ENCODE measurements at regions not wholly inside any gene's neighbourhood (a gene's known extent, or its start where the extent isn't known, plus 50 kb on each side); places are given as distances from the start of the nearest gene placed in this dataset.

DNA sequence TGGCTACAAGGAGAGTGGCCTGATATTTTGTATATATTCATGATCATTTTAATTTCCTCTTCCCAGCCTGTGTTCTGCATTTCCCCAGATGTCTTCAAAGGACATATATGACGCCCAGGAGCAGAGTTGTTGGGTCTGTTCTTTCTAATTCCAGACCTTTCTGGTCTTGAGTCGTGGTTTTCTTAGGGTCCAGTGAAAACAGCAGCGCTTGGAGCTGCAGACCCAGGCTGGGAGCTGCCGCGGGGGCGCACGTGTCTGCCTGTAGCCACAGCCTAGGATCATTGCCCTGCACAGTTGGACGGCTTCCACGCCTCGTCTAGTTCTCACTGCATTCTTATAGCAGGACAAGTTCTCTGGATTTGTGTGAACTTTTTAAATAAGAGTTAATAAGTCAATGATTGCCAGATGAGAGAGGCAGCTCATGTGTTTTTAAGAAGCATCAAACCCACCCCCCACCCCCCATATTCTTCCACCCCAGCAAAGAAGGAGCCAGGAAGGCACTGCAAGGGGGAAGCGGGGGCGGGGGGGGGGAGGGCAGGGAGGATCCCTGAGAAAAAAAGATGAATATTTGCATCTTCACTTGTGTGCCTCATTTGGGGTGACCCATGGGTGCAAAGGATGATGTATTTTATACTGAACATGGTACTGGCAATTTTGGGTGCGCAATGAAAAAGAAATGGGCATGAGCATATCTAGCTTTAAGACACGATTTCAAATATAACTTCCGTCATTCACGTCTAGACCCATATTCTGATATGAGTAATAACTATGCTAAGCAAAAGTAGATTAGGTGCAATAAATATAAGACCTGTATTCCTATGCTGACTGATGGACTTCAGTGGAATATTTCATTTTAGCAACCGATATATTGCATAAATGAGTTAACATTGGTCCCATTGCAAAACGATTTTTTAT, 160.0 kb downstream of the TBXT start:
- no peak for DNase-seq
- H3K4me3 ChIP-seq (ENCODE audit: control extremely low read depth in 1 of 5, extremely low read depth in 1 of 5, insufficient read depth in 1 of 5, low read depth in 2 of 5, low read length in 4 of 5) = no peak overlapping the region
- H3K27ac Mint-ChIP-seq = no peak overlapping the region
- H3K4me3 Mint-ChIP-seq = no peak overlapping the region
- ChIA-PET CTCF (no interaction called here), POLR2A (no interaction called here)
- H3K9ac ChIP-seq (ENCODE audit: low read length) = no peak overlapping the region
- H3K4me2 ChIP-seq (replicated peaks; ENCODE audit: low read depth, low read length, poor library complexity, severe bottlenecking) = no peak overlapping the region
- no peak overlapping the region for H3K27ac ChIP-seq (ENCODE audit: low read length in 2 of 2)
- H3K79me2 ChIP-seq (ENCODE audit: control insufficient read depth, insufficient read depth, low read length) = no peaks in the 10 kb centered on the region
- no peak overlapping the region for H2AFZ ChIP-seq (ENCODE audit: insufficient read depth, low read depth, low read length, poor library complexity, severe bottlenecking)
- H4K20me1 ChIP-seq (ENCODE audit: control insufficient read depth, insufficient read depth, low read length, poor library complexity, severe bottlenecking) = no peaks in the 10 kb centered on the region
- H3K4me1 ChIP-seq (ENCODE audit: control insufficient read depth in 2 of 2, insufficient read depth in 2 of 2, low read length in 2 of 2) = no peaks in the 10 kb centered on the region
- H3K36me3 ChIP-seq (replicated peaks in 1 of 2; ENCODE audit: control extremely low read depth in 1 of 2, control insufficient read depth in 1 of 2, extremely low read depth in 1 of 2, insufficient read depth in 2 of 2, low read length in 1 of 2) = no peaks in the 10 kb centered on the region
- H3K9me3 ChIP-seq (ENCODE audit: control extremely low read depth in 1 of 3, control insufficient read depth in 2 of 3, insufficient read depth in 1 of 3, low read length in 2 of 3) = peaks cover 0 to 8% (median 0%) of the 10 kb centered on the region in 3 donors
- no peak for ATAC-seq (ENCODE audit: low read depth)
- 6% methylated on average over 10 of the region's 18 CpGs for WGBS (ENCODE audit: insufficient coverage)
- H3K4me1 Mint-ChIP-seq = peaks cover 2% of the 10 kb centered on the region
- no peak for TF ChIP-seq EZH2 (IDR thresholded peaks at IDR 0.05; ENCODE audit: borderline replicate concordance, insufficient read depth, low read depth, low read length, poor library complexity, severe bottlenecking)
- TF ChIP-seq, protein P1, sequence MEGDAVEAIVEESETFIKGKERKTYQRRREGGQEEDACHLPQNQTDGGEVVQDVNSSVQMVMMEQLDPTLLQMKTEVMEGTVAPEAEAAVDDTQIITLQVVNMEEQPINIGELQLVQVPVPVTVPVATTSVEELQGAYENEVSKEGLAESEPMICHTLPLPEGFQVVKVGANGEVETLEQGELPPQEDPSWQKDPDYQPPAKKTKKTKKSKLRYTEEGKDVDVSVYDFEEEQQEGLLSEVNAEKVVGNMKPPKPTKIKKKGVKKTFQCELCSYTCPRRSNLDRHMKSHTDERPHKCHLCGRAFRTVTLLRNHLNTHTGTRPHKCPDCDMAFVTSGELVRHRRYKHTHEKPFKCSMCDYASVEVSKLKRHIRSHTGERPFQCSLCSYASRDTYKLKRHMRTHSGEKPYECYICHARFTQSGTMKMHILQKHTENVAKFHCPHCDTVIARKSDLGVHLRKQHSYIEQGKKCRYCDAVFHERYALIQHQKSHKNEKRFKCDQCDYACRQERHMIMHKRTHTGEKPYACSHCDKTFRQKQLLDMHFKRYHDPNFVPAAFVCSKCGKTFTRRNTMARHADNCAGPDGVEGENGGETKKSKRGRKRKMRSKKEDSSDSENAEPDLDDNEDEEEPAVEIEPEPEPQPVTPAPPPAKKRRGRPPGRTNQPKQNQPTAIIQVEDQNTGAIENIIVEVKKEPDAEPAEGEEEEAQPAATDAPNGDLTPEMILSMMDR (IDR thresholded peaks at IDR 0.05) = no peak
- intact Hi-C loops (cut with micrococcal nuclease) = no loop called here
- no peaks in the 10 kb centered on the region for H3K9me3 Mint-ChIP-seq (ENCODE audit: insufficient read depth)
- peaks cover 0 to 46% (median 14%) of the 10 kb centered on the region in 4 experiments for H3K27me3 ChIP-seq (replicated peaks in 1 of 4; ENCODE audit: control extremely low read depth in 1 of 4, control insufficient read depth in 3 of 4, insufficient read depth in 4 of 4, low read length in 3 of 4)
- peaks cover 74% of the 10 kb centered on the region for H3K27me3 Mint-ChIP-seq

DNA sequence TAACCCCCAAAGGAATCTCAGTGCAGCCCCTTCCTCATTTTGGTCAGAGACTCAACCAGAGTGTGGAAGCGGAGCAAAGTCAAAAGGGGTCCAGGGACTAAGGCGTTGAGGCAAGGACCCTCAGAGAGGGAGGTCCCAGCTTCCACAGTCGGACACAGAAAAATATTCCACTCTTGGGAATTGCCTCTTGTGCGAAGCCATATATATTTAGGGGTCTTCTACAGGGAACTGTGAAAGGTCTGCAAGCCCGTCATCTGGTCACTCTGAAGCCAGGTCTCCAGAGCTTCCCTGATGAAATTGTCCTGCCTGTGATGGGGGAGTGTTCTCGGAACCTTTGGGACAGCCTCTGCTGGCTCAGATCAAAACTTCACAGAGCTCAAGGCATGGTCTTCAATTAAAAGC, 160.8 kb downstream of the TBXT start:
- H3K4me3 ChIP-seq (ENCODE audit: control extremely low read depth in 1 of 5, extremely low read depth in 1 of 5, insufficient read depth in 1 of 5, low read depth in 2 of 5, low read length in 4 of 5) = no peak overlapping the region
- Mint-ChIP-seq H3K27me3 (peaks cover 67% of the 10 kb centered on the region), H3K9me3 (ENCODE audit: insufficient read depth) (no peaks in the 10 kb centered on the region), H3K27ac (no peak overlapping the region), H3K4me1 (peaks cover 2% of the 10 kb centered on the region), H3K4me3 (no peak overlapping the region)
- no peaks in the 10 kb centered on the region for H4K20me1 ChIP-seq (ENCODE audit: control insufficient read depth, insufficient read depth, low read length, poor library complexity, severe bottlenecking)
- H3K9me3 ChIP-seq (ENCODE audit: control extremely low read depth in 1 of 3, control insufficient read depth in 2 of 3, insufficient read depth in 1 of 3, low read length in 2 of 3) = peaks cover 0 to 8% (median 0%) of the 10 kb centered on the region in 3 donors
- DNase-seq (no peak), ATAC-seq (ENCODE audit: low read depth) (no peak)
- no peak overlapping the region for H3K9ac ChIP-seq (ENCODE audit: low read length)
- no peaks in the 10 kb centered on the region for H3K36me3 ChIP-seq (replicated peaks in 1 of 2; ENCODE audit: control extremely low read depth in 1 of 2, control insufficient read depth in 1 of 2, extremely low read depth in 1 of 2, insufficient read depth in 2 of 2, low read length in 1 of 2)
- H2AFZ ChIP-seq (ENCODE audit: insufficient read depth, low read depth, low read length, poor library complexity, severe bottlenecking) = no peak overlapping the region
- peaks cover 0 to 53% (median 14%) of the 10 kb centered on the region in 4 experiments for H3K27me3 ChIP-seq (replicated peaks in 1 of 4; ENCODE audit: control extremely low read depth in 1 of 4, control insufficient read depth in 3 of 4, insufficient read depth in 4 of 4, low read length in 3 of 4)
- ChIA-PET CTCF (no interaction called here), POLR2A (no interaction called here)
- intact Hi-C loops (cut with micrococcal nuclease) = no loop called here
- 49% methylated on average over 5 of the region's 6 CpGs for WGBS (ENCODE audit: insufficient coverage)
- H3K4me2 ChIP-seq (replicated peaks; ENCODE audit: low read depth, low read length, poor library complexity, severe bottlenecking) = no peak overlapping the region
- H3K27ac ChIP-seq (ENCODE audit: low read length in 2 of 2) = no peak overlapping the region
- H3K79me2 ChIP-seq (ENCODE audit: control insufficient read depth, insufficient read depth, low read length) = no peaks in the 10 kb centered on the region
- H3K4me1 ChIP-seq (ENCODE audit: control insufficient read depth in 2 of 2, insufficient read depth in 2 of 2, low read length in 2 of 2) = no peaks in the 10 kb centered on the region
- TF ChIP-seq EZH2 (IDR thresholded peaks at IDR 0.05; ENCODE audit: borderline replicate concordance, insufficient read depth, low read depth, low read length, poor library complexity, severe bottlenecking) = no peak
- TF ChIP-seq, protein P1 (IDR thresholded peaks at IDR 0.05) = no peak

All from B cell (primary cell).